Neural cell (in vitro differentiated cells): ENCODE measurements at regions not wholly inside any gene's neighbourhood (a gene's known extent, or its start where the extent isn't known, plus 50 kb on each side); places are given as distances from the start of the nearest gene placed in this dataset.

Experiments
- CTCF ChIP-seq: fragments of 450-650 bp; IDR thresholded peaks from 2 replicates; pipeline ENCODE4 v1.5.1; 2014; ENCODE audit warnings: antibody characterized with exemption, mild to moderate bottlenecking, moderate library complexity; ENCODE audit not compliant: poor library complexity, severe bottlenecking
- EZH2 ChIP-seq: fragments of 200-600, 300-800 bp; shearing (Covaris generic), sonication (generic); IDR thresholded peaks from 2 replicates; pipeline ENCODE4 v1.6.1; 2014; ENCODE audit warnings: antibody characterized with exemption, low read length, borderline replicate concordance, mild to moderate bottlenecking; ENCODE audit not compliant: insufficient read depth, poor library complexity, severe bottlenecking
- REST ChIP-seq: IDR thresholded peaks from 2 replicates; pipeline ENCODE4 v1.6.1; 2012; ENCODE audit warnings: borderline replicate concordance
- SMC3 ChIP-seq: fragments of 450-650 bp; conservative IDR thresholded peaks from 2 replicates; pipeline ENCODE4 v1.6.1; 2014; ENCODE audit warnings: antibody characterized with exemption, mild to moderate bottlenecking, moderate library complexity; ENCODE audit not compliant: poor library complexity

GRCh38 chr9:103661663-103662062, 432.4 kb upstream of the SMC2 start:
- TF ChIP-seq CTCF: no peak
- TF ChIP-seq EZH2: no peak
- TF ChIP-seq REST: no peak
- no peak for TF ChIP-seq SMC3
